OCI-LY3 (cell line): ENCODE measurements at regions not wholly inside any gene's neighbourhood (a gene's known extent, or its start where the extent isn't known, plus 50 kb on each side); places are given as distances from the start of the nearest gene placed in this dataset.

ENCODE experiments used
- CTCF ChIP-seq: fragments of 200-600, 300-600 bp; sonication (generic); IDR thresholded peaks from 2 replicates; pipeline ENCODE4 v1.5.1; 2014; ENCODE audit warnings: antibody characterized with exemption, low read length, low read depth
- EZH2phosphoT487 ChIP-seq: fragments of 200-600 bp; shearing (Covaris generic); IDR thresholded peaks from 2 replicates; pipeline ENCODE4 v1.6.1; 2018; ENCODE audit warnings: antibody characterized with exemption, mixed run types, low read depth

- no peak for TF ChIP-seq CTCF
- TF ChIP-seq EZH2phosphoT487 = no peak
Observed at GRCh38 chr3:25362118-25362517, 65.9 kb upstream of the RARB start.
